ENCODE measurements at regions not wholly inside any gene's neighbourhood (a gene's known extent, or its start where the extent isn't known, plus 50 kb on each side); places are given as distances from the start of the nearest gene placed in this dataset.

GRCh38 chr11:15826826-15827225, 529.5 kb downstream of the SOX6 start (continued):
- TF ChIP-seq SAP30 (IDR thresholded peaks at IDR 0.05; ENCODE audit: borderline replicate concordance, insufficient read depth, low read depth, low read length, poor library complexity, severe bottlenecking): no peak
- no peak for TF ChIP-seq RFX7 (CRISPR knock-in tag; IDR thresholded peaks at IDR 0.05)
- no peak for TF ChIP-seq NR4A1 (CRISPR knock-in tag; IDR thresholded peaks at IDR 0.05)
- TF ChIP-seq NR4A1 (tag; IDR thresholded peaks at IDR 0.05): no peak
- no peak for TF ChIP-seq ZNF507 (tag; conservative IDR thresholded peaks at IDR 0.05)
- TF ChIP-seq ZZZ3 (IDR thresholded peaks at IDR 0.05): no peak
- TF ChIP-seq CTBP1 (IDR thresholded peaks at IDR 0.05; ENCODE audit: borderline replicate concordance): no peak
- no peak for TF ChIP-seq ZNF124 (CRISPR knock-in tag; IDR thresholded peaks at IDR 0.05)
- TF ChIP-seq ZNF184 (CRISPR knock-in tag; IDR thresholded peaks at IDR 0.05): no peak
- peak; percentile 55 for TF ChIP-seq REST (IDR thresholded peaks at IDR 0.05; ENCODE audit: borderline replicate concordance)
- no peak for TF ChIP-seq REST (CRISPR knock-in tag; IDR thresholded peaks at IDR 0.05; ENCODE audit: low read depth)
- no peak for TF ChIP-seq MYNN (IDR thresholded peaks at IDR 0.05)
- no peak for TF ChIP-seq MYNN (CRISPR knock-in tag; IDR thresholded peaks at IDR 0.05)
- no peak for TF ChIP-seq ZBTB40 (IDR thresholded peaks at IDR 0.05)
- TF ChIP-seq ZBTB40 (CRISPR knock-in tag; IDR thresholded peaks at IDR 0.05): no peak
